ENCODE measurements at regions not wholly inside any gene's neighbourhood (a gene's known extent, or its start where the extent isn't known, plus 50 kb on each side); places are given as distances from the start of the nearest gene placed in this dataset.

DNA sequence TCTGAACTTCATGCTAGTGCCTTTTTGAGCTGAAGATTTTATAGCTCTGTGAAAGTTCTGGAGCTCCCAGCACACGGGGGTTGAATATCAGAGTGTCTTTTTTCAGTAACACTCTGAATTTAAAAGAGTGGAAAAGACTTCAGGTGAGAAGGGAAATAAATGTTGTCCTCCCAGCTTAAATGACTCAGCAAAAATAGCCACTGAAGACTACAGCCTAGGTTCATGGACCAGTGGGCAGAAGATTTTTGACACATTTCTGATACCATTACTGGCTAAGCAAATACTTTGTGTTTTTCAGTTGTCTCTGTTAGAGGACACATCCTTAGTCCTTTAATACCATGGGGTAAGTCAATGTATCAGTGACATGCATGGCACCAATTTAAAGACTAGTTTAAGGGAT, 338.5 kb upstream of the SPTLC3 start:
- TF ChIP-seq ZFHX2 (tag by site-specific recombination; conservative IDR thresholded peaks at IDR 0.05) (no peak), ZNF473 (tag by site-specific recombination; IDR thresholded peaks at IDR 0.05) (no peak), ZNF514 (tag by site-specific recombination; IDR thresholded peaks at IDR 0.05) (no peak), ZNF571 (tag by site-specific recombination; IDR thresholded peaks at IDR 0.05) (no peak), ZNF510 (tag by site-specific recombination; IDR thresholded peaks at IDR 0.05; ENCODE audit: insufficient replicate concordance) (no peak), ZBTB7A (tag by site-specific recombination; IDR thresholded peaks at IDR 0.05; ENCODE audit: low read depth) (no peak), ZNF529 (tag by site-specific recombination; IDR thresholded peaks at IDR 0.05; ENCODE audit: insufficient replicate concordance) (no peak), ZNF239 (tag by site-specific recombination; IDR thresholded peaks at IDR 0.05) (no peak), ZSCAN4 (tag by site-specific recombination; IDR thresholded peaks at IDR 0.05) (no peak)
- TF ChIP-seq, protein P1, sequence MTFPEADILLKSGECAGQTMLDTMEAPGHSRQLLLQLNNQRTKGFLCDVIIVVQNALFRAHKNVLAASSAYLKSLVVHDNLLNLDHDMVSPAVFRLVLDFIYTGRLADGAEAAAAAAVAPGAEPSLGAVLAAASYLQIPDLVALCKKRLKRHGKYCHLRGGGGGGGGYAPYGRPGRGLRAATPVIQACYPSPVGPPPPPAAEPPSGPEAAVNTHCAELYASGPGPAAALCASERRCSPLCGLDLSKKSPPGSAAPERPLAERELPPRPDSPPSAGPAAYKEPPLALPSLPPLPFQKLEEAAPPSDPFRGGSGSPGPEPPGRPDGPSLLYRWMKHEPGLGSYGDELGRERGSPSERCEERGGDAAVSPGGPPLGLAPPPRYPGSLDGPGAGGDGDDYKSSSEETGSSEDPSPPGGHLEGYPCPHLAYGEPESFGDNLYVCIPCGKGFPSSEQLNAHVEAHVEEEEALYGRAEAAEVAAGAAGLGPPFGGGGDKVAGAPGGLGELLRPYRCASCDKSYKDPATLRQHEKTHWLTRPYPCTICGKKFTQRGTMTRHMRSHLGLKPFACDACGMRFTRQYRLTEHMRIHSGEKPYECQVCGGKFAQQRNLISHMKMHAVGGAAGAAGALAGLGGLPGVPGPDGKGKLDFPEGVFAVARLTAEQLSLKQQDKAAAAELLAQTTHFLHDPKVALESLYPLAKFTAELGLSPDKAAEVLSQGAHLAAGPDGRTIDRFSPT (tag by site-specific recombination; IDR thresholded peaks at IDR 0.05): no peak
- Histone ChIP-seq H3K27ac (ENCODE audit: extremely low read depth, low read depth, low read length) (no peak overlapping the region), H3K4me1 (ENCODE audit: control insufficient read depth, insufficient read depth, low read length) (no peaks in the 10 kb centered on the region), H3K36me3 (ENCODE audit: control insufficient read depth in 2 of 2, insufficient read depth in 1 of 2, low read length in 2 of 2) (no peaks in the 10 kb centered on the region), H3K4me3 (ENCODE audit: low read depth, low read length) (no peak overlapping the region), H3K9me3 (ENCODE audit: control insufficient read depth, insufficient read depth, low read depth, low read length) (no peaks in the 10 kb centered on the region)
- ChIA-PET POLR2A (interaction anchor here (0.6 kb wide), 1 partner anchor 78 kb away, joined by 5 read pairs; no protein-coding TSS in a partner anchor), CTCF (no interaction called here)

GRCh38 chr20:12673352-12673751, 335.4 kb upstream of the SPTLC3 start:
- Histone ChIP-seq H3K4me1 (ENCODE audit: control insufficient read depth, insufficient read depth, low read length) (no peaks in the 10 kb centered on the region), H3K4me3 (ENCODE audit: low read depth, low read length) (no peak overlapping the region), H3K36me3 (ENCODE audit: control insufficient read depth in 2 of 2, insufficient read depth in 1 of 2, low read length in 2 of 2) (no peaks in the 10 kb centered on the region), H3K9me3 (ENCODE audit: control insufficient read depth, insufficient read depth, low read depth, low read length) (no peaks in the 10 kb centered on the region), H3K27ac (ENCODE audit: extremely low read depth, low read depth, low read length) (no peak overlapping the region)
- POLR2A ChIA-PET: no interaction called here
- CTCF ChIA-PET: interaction anchor here (0.5 kb wide), 1 partner anchor 72 kb away, joined by 3 read pairs; no protein-coding TSS in a partner anchor
- TF ChIP-seq ZNF792 (tag by site-specific recombination; IDR thresholded peaks at IDR 0.05) (no peak), SP2 (tag by site-specific recombination; IDR thresholded peaks at IDR 0.05) (no peak), ZNF18 (tag by site-specific recombination; IDR thresholded peaks at IDR 0.05) (no peak), PATZ1 (tag by site-specific recombination; IDR thresholded peaks at IDR 0.05) (no peak), ZNF362 (tag by site-specific recombination; IDR thresholded peaks at IDR 0.05) (no peak), ZNF292 (tag by site-specific recombination; IDR thresholded peaks at IDR 0.05; ENCODE audit: borderline replicate concordance, low read depth) (no peak), MZF1 (tag by site-specific recombination; IDR thresholded peaks at IDR 0.05; ENCODE audit: borderline replicate concordance) (no peak), GLIS1 (tag by site-specific recombination; IDR thresholded peaks at IDR 0.05) (no peak), ZNF529 (tag by site-specific recombination; IDR thresholded peaks at IDR 0.05; ENCODE audit: insufficient replicate concordance) (no peak), ZNF37A (tag by site-specific recombination; IDR thresholded peaks at IDR 0.05) (no peak), ZFP37 (tag by site-specific recombination; IDR thresholded peaks at IDR 0.05) (no peak)
- TF ChIP-seq, protein P2, sequence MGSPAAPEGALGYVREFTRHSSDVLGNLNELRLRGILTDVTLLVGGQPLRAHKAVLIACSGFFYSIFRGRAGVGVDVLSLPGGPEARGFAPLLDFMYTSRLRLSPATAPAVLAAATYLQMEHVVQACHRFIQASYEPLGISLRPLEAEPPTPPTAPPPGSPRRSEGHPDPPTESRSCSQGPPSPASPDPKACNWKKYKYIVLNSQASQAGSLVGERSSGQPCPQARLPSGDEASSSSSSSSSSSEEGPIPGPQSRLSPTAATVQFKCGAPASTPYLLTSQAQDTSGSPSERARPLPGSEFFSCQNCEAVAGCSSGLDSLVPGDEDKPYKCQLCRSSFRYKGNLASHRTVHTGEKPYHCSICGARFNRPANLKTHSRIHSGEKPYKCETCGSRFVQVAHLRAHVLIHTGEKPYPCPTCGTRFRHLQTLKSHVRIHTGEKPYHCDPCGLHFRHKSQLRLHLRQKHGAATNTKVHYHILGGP (tag by site-specific recombination; IDR thresholded peaks at IDR 0.05): no peak
- TF ChIP-seq, protein P3, sequence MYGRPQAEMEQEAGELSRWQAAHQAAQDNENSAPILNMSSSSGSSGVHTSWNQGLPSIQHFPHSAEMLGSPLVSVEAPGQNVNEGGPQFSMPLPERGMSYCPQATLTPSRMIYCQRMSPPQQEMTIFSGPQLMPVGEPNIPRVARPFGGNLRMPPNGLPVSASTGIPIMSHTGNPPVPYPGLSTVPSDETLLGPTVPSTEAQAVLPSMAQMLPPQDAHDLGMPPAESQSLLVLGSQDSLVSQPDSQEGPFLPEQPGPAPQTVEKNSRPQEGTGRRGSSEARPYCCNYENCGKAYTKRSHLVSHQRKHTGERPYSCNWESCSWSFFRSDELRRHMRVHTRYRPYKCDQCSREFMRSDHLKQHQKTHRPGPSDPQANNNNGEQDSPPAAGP (tag by site-specific recombination; IDR thresholded peaks at IDR 0.05): no peak
- TF ChIP-seq, protein P4, sequence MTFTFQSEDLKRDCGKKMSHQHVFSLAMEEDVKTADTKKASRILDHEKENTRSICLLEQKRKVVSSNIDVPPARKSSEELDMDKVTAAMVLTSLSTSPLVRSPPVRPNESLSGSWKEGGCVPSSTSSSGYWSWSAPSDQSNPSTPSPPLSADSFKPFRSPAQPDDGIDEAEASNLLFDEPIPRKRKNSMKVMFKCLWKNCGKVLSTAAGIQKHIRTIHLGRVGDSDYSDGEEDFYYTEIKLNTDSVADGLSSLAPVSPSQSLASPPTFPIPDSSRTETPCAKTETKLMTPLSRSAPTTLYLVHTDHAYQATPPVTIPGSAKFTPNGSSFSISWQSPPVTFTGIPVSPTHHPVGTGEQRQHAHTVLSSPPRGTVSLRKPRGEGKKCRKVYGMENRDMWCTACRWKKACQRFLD (tag by site-specific recombination; IDR thresholded peaks at IDR 0.05): no peak
